ENCODE measurements at regions not wholly inside any gene's neighbourhood (a gene's known extent, or its start where the extent isn't known, plus 50 kb on each side); places are given as distances from the start of the nearest gene placed in this dataset.

GRCh38 chr16:73302942-73303341 is 255.0 kb upstream of the ZFHX3 start:
- TF ChIP-seq, protein P1, sequence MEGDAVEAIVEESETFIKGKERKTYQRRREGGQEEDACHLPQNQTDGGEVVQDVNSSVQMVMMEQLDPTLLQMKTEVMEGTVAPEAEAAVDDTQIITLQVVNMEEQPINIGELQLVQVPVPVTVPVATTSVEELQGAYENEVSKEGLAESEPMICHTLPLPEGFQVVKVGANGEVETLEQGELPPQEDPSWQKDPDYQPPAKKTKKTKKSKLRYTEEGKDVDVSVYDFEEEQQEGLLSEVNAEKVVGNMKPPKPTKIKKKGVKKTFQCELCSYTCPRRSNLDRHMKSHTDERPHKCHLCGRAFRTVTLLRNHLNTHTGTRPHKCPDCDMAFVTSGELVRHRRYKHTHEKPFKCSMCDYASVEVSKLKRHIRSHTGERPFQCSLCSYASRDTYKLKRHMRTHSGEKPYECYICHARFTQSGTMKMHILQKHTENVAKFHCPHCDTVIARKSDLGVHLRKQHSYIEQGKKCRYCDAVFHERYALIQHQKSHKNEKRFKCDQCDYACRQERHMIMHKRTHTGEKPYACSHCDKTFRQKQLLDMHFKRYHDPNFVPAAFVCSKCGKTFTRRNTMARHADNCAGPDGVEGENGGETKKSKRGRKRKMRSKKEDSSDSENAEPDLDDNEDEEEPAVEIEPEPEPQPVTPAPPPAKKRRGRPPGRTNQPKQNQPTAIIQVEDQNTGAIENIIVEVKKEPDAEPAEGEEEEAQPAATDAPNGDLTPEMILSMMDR (IDR thresholded peaks at IDR 0.05), result no peak
- no peak for TF ChIP-seq POLR2A (IDR thresholded peaks at IDR 0.05)
